Astrocyte (in vitro differentiated cells and primary cell): ENCODE measurements at regions not wholly inside any gene's neighbourhood (a gene's known extent, or its start where the extent isn't known, plus 50 kb on each side); places are given as distances from the start of the nearest gene placed in this dataset.

Source experiments
- CTCF ChIP-seq: IDR thresholded peaks from 2 replicates; pipeline ENCODE4 v1.5.1; 2011; ENCODE audit warnings: low read depth, mild to moderate bottlenecking, inconsistent platforms, low read length, moderate library complexity; ENCODE audit not compliant: insufficient read depth
- EZH2 ChIP-seq: IDR thresholded peaks from 2 replicates; pipeline ENCODE4 v1.6.1; 2012; ENCODE audit warnings: mild to moderate bottlenecking, low read length, inconsistent platforms; ENCODE audit not compliant: insufficient read depth

DNA sequence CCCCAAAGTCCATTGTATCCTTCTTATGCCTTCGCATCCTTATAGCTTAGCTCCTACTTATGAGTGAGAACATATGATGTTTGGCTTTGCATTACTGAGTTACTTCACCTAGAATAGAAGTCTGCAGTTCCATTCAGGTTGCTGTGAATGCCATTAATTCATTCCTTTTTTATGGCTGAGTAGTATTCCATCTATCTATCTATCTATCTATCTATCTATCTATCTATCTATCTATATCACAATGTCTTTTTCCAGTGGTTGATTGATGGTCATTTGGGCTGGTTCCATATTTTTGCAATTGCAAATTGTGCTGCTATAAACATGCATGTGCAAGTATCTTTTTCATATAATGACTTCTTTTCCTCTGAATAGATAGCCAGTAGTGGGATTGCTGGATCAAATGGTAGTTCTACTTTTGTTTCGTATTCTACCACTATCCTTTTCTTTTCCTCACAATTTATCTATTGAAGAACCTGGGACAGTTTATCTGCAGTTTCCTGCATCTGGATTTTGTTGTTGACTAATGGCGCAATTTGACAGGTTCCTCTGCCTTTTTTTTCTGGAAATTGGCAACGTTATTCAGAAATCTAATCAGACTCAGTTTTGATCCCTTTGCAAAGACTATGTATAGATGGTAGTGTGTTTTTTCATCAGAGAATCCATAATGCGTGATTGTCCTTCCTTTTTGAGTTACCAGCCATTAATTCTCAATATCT is 287.2 kb downstream of the ARL4A start:
- TF ChIP-seq CTCF, result no peak
- no peak for TF ChIP-seq EZH2
